ENCODE measurements at regions not wholly inside any gene's neighbourhood (a gene's known extent, or its start where the extent isn't known, plus 50 kb on each side); places are given as distances from the start of the nearest gene placed in this dataset.

DNA sequence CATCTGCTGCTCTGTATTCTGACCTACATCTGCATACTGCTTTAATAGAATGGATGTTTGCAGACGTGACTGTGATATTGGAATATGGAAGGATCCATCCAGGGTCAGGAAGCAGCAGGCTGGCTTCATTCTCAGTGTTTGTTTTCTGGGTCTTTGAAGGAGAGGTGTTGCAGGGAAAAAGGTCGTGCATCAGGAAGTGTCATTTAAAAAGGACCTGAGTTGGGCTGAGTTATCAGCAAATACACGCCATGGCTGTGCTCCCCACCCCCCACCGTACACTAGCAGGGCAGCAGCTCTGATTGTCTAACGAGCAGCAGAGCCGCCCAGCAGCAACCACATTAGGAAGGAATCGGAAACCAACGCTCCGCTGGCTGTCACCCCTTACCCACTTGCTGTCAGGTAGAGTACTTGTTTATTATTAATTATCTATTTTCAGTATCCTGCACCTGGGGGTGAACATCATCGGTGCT, 63.1 kb upstream of the STEAP1B start:
- TF ChIP-seq, protein P1, sequence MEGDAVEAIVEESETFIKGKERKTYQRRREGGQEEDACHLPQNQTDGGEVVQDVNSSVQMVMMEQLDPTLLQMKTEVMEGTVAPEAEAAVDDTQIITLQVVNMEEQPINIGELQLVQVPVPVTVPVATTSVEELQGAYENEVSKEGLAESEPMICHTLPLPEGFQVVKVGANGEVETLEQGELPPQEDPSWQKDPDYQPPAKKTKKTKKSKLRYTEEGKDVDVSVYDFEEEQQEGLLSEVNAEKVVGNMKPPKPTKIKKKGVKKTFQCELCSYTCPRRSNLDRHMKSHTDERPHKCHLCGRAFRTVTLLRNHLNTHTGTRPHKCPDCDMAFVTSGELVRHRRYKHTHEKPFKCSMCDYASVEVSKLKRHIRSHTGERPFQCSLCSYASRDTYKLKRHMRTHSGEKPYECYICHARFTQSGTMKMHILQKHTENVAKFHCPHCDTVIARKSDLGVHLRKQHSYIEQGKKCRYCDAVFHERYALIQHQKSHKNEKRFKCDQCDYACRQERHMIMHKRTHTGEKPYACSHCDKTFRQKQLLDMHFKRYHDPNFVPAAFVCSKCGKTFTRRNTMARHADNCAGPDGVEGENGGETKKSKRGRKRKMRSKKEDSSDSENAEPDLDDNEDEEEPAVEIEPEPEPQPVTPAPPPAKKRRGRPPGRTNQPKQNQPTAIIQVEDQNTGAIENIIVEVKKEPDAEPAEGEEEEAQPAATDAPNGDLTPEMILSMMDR (IDR thresholded peaks at IDR 0.05) = no peak
- no peak for TF ChIP-seq POLR2A (IDR thresholded peaks at IDR 0.05)
- DNase-seq = no peak
- no peaks in the 10 kb centered on the region for H3K27me3 ChIP-seq
- no peak overlapping the region for H3K27ac ChIP-seq
- H3K4me3 ChIP-seq = no peak overlapping the region
- H3K9me3 ChIP-seq = no peaks in the 10 kb centered on the region
- peaks cover 0 to 5% of the 10 kb centered on the region in 2 donors for H3K4me1 ChIP-seq
- no peaks in the 10 kb centered on the region for H3K36me3 ChIP-seq
- intact Hi-C loops (cut with DNase I; ENCODE audit: low total_unique reads) = loop anchor here (10.0 kb wide), 1 partner anchor 162 kb away; the partner anchor contains the start of gene IL6

DNA sequence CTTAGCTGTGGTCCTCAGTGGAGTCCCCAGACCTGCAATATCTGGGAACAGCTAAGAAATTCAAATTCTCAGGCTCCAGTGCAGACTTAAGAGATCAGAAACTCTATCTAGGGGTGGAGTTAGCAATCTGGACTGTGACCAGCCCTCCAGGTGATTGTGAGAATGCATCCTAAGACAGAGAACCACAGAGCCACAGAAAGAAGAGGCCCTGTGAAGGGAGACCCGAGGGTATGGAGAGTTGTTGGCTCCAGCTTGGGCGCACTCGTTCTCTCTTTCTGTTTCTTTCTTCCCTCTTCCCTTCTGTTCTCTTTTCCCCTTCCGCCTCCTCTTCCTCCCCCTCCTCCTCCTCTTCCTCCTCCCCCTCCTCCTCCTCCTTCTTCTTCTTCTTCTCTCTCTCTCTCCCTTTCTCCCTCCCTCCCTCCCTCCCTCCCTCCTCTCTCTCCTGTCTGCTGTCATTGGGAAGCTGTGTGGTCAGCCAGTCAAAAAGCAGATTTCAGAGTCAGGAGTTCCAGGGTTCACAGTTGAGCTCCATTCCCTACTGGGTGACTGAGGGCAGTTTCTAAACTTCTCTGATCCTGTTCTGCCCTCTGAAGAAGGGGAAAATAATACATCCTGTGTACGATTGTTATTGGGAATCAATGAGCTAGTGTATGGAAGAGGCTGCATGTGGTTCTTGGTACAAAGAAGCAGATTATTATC, 62.1 kb upstream of the STEAP1B start:
- Histone ChIP-seq H3K4me1 (peaks cover 0 to 5% of the 10 kb centered on the region in 2 donors), H3K9me3 (no peaks in the 10 kb centered on the region), H3K4me3 (no peak overlapping the region), H3K27me3 (no peaks in the 10 kb centered on the region), H3K27ac (peak overlapping the region; percentile 18 to 65), H3K36me3 (no peaks in the 10 kb centered on the region)
- intact Hi-C loops (cut with DNase I; ENCODE audit: low total_unique reads) = loop anchor here (10.0 kb wide), 1 partner anchor 163 kb away; the partner anchor contains the start of gene IL6
- DNase-seq = no peak
- TF ChIP-seq, protein P1 (IDR thresholded peaks at IDR 0.05) = no peak

DNA sequence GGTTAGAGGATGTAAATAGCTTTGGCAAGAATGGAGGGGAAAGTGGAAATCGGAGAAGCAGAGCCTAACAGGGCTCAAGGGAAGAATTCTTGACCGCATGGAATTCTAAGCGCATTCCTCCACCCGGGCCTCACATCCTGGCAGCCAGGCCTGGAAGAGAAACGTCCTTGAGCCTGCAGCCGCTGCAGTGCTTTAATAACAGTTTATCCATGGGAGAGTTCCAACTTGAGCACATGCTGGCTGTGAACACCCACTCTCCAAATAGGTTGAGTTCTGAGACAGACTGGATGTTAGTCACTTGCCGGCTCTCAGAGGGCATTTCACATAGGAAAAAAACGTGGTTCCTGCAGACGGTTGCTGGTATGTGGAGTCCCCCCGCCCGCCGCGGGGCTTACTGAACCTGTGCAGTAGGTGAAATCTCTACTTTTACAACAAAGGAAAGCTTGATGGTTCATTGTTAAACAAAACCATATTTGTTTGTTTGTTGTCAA, 61.4 kb upstream of the STEAP1B start:
- Histone ChIP-seq H3K36me3 (no peaks in the 10 kb centered on the region), H3K9me3 (no peaks in the 10 kb centered on the region), H3K4me3 (no peak overlapping the region), H3K27ac (peak overlapping the region; percentile 18 to 65), H3K4me1 (peaks cover 0 to 5% of the 10 kb centered on the region in 2 donors), H3K27me3 (no peaks in the 10 kb centered on the region)
- no peak for TF ChIP-seq POLR2A (IDR thresholded peaks at IDR 0.05)
- TF ChIP-seq, protein P1 (IDR thresholded peaks at IDR 0.05) = no peak
- intact Hi-C loops (cut with DNase I; ENCODE audit: low total_unique reads) = loop anchor here (10.0 kb wide), 1 partner anchor 163 kb away; the partner anchor contains the start of gene IL6
- peak; percentile 68 to 74 for DNase-seq

DNA sequence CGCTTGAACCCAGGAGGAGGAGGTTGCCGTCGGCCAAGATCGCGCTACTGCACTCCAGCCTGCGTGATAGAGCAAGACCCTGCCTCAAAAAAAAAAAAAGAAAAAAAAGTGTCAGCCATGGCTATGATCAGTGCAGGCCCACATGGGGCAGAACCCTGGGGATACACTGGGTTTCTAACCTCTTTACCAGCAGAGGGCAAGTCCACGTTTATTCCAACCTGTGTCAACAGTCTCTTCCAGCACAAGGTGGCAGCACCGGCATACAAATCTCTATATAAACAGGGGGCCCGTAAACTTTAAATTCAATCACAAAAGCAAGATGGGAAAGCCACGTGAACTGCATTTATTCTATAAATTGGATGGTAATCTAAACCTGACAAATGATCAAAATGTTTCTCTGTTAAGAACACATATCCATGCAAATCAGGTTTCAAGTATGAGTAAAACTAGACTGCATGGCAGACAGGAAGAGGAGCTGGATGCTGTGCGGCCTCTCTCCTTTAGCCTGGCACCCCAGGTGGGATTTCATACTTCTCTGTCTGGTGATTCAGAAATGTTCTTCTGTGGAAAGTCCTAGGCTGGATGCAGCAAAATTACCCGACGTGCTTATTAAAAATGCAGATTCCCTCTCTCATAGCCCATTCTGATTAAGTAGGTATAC, 60.0 kb upstream of the STEAP1B start:
- Histone ChIP-seq H3K36me3 (no peaks in the 10 kb centered on the region), H3K27me3 (no peaks in the 10 kb centered on the region), H3K27ac (no peak overlapping the region), H3K4me3 (no peak overlapping the region), H3K4me1 (peaks cover 0 to 5% of the 10 kb centered on the region in 2 donors), H3K9me3 (no peaks in the 10 kb centered on the region)
- peak; percentile 71 to 75 for DNase-seq
- intact Hi-C loops (cut with DNase I; ENCODE audit: low total_unique reads) = loop anchor here (10.0 kb wide), 2 partner anchors 165 to 495 kb away; partner anchors contain the start of gene IL6
- no peak for TF ChIP-seq POLR2A (IDR thresholded peaks at IDR 0.05)
- TF ChIP-seq, protein P1 (IDR thresholded peaks at IDR 0.05) = peak; percentile 89 to 96 (median 92)

DNA sequence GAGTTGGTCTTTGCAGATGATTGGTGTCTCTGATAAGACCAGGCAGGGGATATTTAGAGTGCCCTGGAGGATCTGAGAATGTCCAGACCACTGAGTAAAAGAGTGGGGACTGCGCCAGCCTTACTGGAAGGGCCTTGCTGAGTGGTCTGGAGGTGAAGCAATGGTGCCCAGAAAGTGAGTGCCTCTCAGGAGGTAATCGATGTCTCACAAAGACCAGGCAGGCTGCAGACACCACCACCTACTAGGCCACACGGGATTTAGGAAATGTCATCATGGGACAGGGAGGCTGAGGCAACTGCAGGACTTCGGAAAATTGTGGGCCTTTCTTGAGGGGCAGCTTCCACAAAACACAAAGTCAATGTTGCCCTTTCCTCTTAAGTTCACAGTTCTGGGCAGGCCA, 57.2 kb upstream of the STEAP1B start:
- TF ChIP-seq, protein P1 (IDR thresholded peaks at IDR 0.05) = no peak
- TF ChIP-seq POLR2A (IDR thresholded peaks at IDR 0.05) = no peak
- H3K4me1 ChIP-seq = peaks cover 0 to 5% of the 10 kb centered on the region in 2 donors
- intact Hi-C loops (cut with DNase I; ENCODE audit: low total_unique reads) = loop anchor here (10.0 kb wide), 1 partner anchor 498 kb away; no protein-coding TSS in a partner anchor
- no peak overlapping the region for H3K27ac ChIP-seq
- H3K4me3 ChIP-seq = no peak overlapping the region
- H3K27me3 ChIP-seq = no peaks in the 10 kb centered on the region
- H3K36me3 ChIP-seq = no peaks in the 10 kb centered on the region
- H3K9me3 ChIP-seq = no peaks in the 10 kb centered on the region
- DNase-seq = no peak
